Karpas-422 (cell line): ENCODE measurements at regions not wholly inside any gene's neighbourhood (a gene's known extent, or its start where the extent isn't known, plus 50 kb on each side); places are given as distances from the start of the nearest gene placed in this dataset.
A peak's percentile ranks its signal among the peaks of the same experiment; 100 is the strongest.
"Not testable (repeated sequence)": the region's sequence is repeated elsewhere in the genome, so short reads cannot be mapped to it uniquely, and the experiment has no call there.

Experiments
- DNase-seq: peaks from one replicate; pipeline ENCODE4 v3.0.0-alpha.2; 2015
- H2AFZ ChIP-seq: fragments of 200-600 bp; sonication (generic); 2 replicates; pipeline ENCODE4 v1.6.1; 2014; ENCODE audit warnings: antibody characterized with exemption, low read length, mixed read lengths
- H3K27ac ChIP-seq: fragments of 200-600 bp; sonication (generic); 2 replicates; pipeline ENCODE4 v1.5.1; 2014; ENCODE audit warnings: mild to moderate bottlenecking, low read length, moderate library complexity
- H3K27me3 ChIP-seq: fragments of 200-600 bp; sonication (generic); 2 replicates; pipeline ENCODE4 v1.6.1; 2014; ENCODE audit warnings: low read length, mixed read lengths
- H3K36me3 ChIP-seq: fragments of 200-600 bp; sonication (generic); 2 replicates; pipeline ENCODE4 v1.6.1; 2014; ENCODE audit warnings: low read length, mixed read lengths; ENCODE audit not compliant: insufficient read depth
- H3K4me1 ChIP-seq: fragments of 200-600 bp; sonication (generic); 2 replicates; pipeline ENCODE4 v1.6.1; 2014; ENCODE audit warnings: mild to moderate bottlenecking, low read length, mixed read lengths
- H3K4me2 ChIP-seq: fragments of 200-600 bp; sonication (generic); 2 replicates; pipeline ENCODE4 v1.6.1; 2014; ENCODE audit warnings: low read length, low read depth, mild to moderate bottlenecking; ENCODE audit not compliant: poor library complexity, severe bottlenecking
- H3K4me3 ChIP-seq: fragments of 200-600 bp; sonication (generic); 2 replicates; pipeline ENCODE4 v1.5.1; 2014; ENCODE audit warnings: mild to moderate bottlenecking, antibody characterized with exemption, low read length, mixed read lengths
- H3K79me2 ChIP-seq: fragments of 200-600 bp; sonication (generic); 2 replicates; pipeline ENCODE4 v1.6.1; 2014; ENCODE audit warnings: mild to moderate bottlenecking, low read length, mixed read lengths
- H3K9ac ChIP-seq: fragments of 200-600 bp; sonication (generic); 2 replicates; pipeline ENCODE4 v1.6.0; 2014; ENCODE audit warnings: low read length
- H3K9me2 ChIP-seq: fragments of 200-600 bp; sonication (generic), shearing (Covaris generic); replicated peaks from 2 replicates; pipeline ENCODE4 v1.6.0; 2014; ENCODE audit warnings: mild to moderate bottlenecking, low read length, moderate library complexity; ENCODE audit not compliant: insufficient read depth
- H3K9me3 ChIP-seq: fragments of 300-700, 200-600 bp; sonication (generic); 2 replicates; pipeline ENCODE4 v1.6.1; 2014; ENCODE audit warnings: low read length, mixed read lengths
- H4K20me1 ChIP-seq: fragments of 200-600 bp; sonication (generic); 2 replicates; pipeline ENCODE4 v1.6.1; 2014; ENCODE audit warnings: mild to moderate bottlenecking, antibody characterized with exemption, low read length, low read depth; ENCODE audit not compliant: insufficient read depth

- no peaks in the 10 kb centered on the region for H4K20me1 ChIP-seq
- no peak overlapping the region for H2AFZ ChIP-seq
- H3K9me3 ChIP-seq = no peaks in the 10 kb centered on the region
- no peak overlapping the region for H3K9ac ChIP-seq
- H3K9me2 ChIP-seq = no peaks in the 10 kb centered on the region
- H3K36me3 ChIP-seq = no peaks in the 10 kb centered on the region
- peaks cover 4% of the 10 kb centered on the region; the same call in 1 of the 2 replicates for H3K4me1 ChIP-seq
- no peak overlapping the region for H3K4me3 ChIP-seq
- DNase-seq = no peak
- no peak overlapping the region for H3K27ac ChIP-seq
- H3K4me2 ChIP-seq = no peak overlapping the region
- no peaks in the 10 kb centered on the region for H3K27me3 ChIP-seq
- no peaks in the 10 kb centered on the region for H3K79me2 ChIP-seq
Observed at GRCh38 chr7:65471587-65471986, 97.9 kb downstream of the ZNF92 start.

GRCh38 chr7:65475040-65475726 lies 101.5 kb downstream of the ZNF92 start:
- Histone ChIP-seq H3K9me2 (no peaks in the 10 kb centered on the region), H4K20me1 (no peaks in the 10 kb centered on the region), H2AFZ (no peak overlapping the region), H3K9ac (no peak overlapping the region), H3K27ac (no peak overlapping the region), H3K27me3 (no peaks in the 10 kb centered on the region), H3K79me2 (no peaks in the 10 kb centered on the region), H3K4me3 (no peak overlapping the region), H3K4me1 (peaks cover 4% of the 10 kb centered on the region; the same call in 1 of the 2 replicates), H3K36me3 (no peaks in the 10 kb centered on the region), H3K4me2 (no peak overlapping the region), H3K9me3 (no peaks in the 10 kb centered on the region)
- no peak for DNase-seq

GRCh38 chr7:65475734-65476319 lies 102.2 kb downstream of the ZNF92 start:
- no peak for DNase-seq
- Histone ChIP-seq H3K9me2 (no peaks in the 10 kb centered on the region), H3K4me1 (peaks cover 4% of the 10 kb centered on the region; the same call in 1 of the 2 replicates), H3K27ac (no peak overlapping the region), H3K79me2 (no peaks in the 10 kb centered on the region), H3K4me3 (no peak overlapping the region), H3K9ac (no peak overlapping the region), H4K20me1 (no peaks in the 10 kb centered on the region), H3K36me3 (no peaks in the 10 kb centered on the region), H3K27me3 (no peaks in the 10 kb centered on the region), H3K4me2 (no peak overlapping the region), H2AFZ (no peak overlapping the region), H3K9me3 (no peaks in the 10 kb centered on the region)

- no peak overlapping the region for H3K4me3 ChIP-seq
- H2AFZ ChIP-seq = no peak overlapping the region
- DNase-seq = peak; percentile 85
- H3K9me3 ChIP-seq = no peaks in the 10 kb centered on the region
- no peak overlapping the region for H3K4me2 ChIP-seq
- H4K20me1 ChIP-seq = no peaks in the 10 kb centered on the region
- no peaks in the 10 kb centered on the region for H3K9me2 ChIP-seq
- no peak overlapping the region for H3K9ac ChIP-seq
- no peaks in the 10 kb centered on the region for H3K79me2 ChIP-seq
- no peaks in the 10 kb centered on the region for H3K27me3 ChIP-seq
- H3K27ac ChIP-seq = no peak overlapping the region
- no peaks in the 10 kb centered on the region for H3K36me3 ChIP-seq
- H3K4me1 ChIP-seq = no peaks in the 10 kb centered on the region
Observed at GRCh38 chr7:65477326-65477725, 103.7 kb downstream of the ZNF92 start.

GRCh38 chr7:65489260-65489767 lies 115.7 kb downstream of the ZNF92 start:
- H3K4me3 ChIP-seq = no peak overlapping the region
- H3K79me2 ChIP-seq = no peaks in the 10 kb centered on the region
- no peaks in the 10 kb centered on the region for H3K36me3 ChIP-seq
- peaks cover 7% of the 10 kb centered on the region for H3K9me3 ChIP-seq
- H3K27ac ChIP-seq = no peak overlapping the region
- H3K9ac ChIP-seq = no peak overlapping the region
- no peaks in the 10 kb centered on the region for H3K27me3 ChIP-seq
- no peak overlapping the region for H3K4me2 ChIP-seq
- H2AFZ ChIP-seq = no peak overlapping the region
- no peaks in the 10 kb centered on the region for H3K9me2 ChIP-seq
- no peaks in the 10 kb centered on the region for H4K20me1 ChIP-seq
- DNase-seq = no peak
- no peaks in the 10 kb centered on the region for H3K4me1 ChIP-seq

- not testable (repeated sequence) for H3K4me3 ChIP-seq, H3K4me2 ChIP-seq, H3K9me2 ChIP-seq, H3K4me1 ChIP-seq, H3K79me2 ChIP-seq, H3K36me3 ChIP-seq, H3K27ac ChIP-seq, H4K20me1 ChIP-seq, H3K27me3 ChIP-seq, H3K9ac ChIP-seq, H3K9me3 ChIP-seq, DNase-seq, H2AFZ ChIP-seq
Observed at GRCh38 chr7:65496697-65497096, 123.0 kb downstream of the ZNF92 start.

GRCh38 chr7:65503434-65504152 lies 129.9 kb downstream of the ZNF92 start:
- peaks cover 7% of the 10 kb centered on the region; the same call in 1 of the 2 replicates for H3K9me3 ChIP-seq
- no peak overlapping the region for H3K4me2 ChIP-seq
- H3K36me3 ChIP-seq = no peaks in the 10 kb centered on the region
- no peaks in the 10 kb centered on the region for H3K4me1 ChIP-seq
- H3K9me2 ChIP-seq = no peaks in the 10 kb centered on the region
- H3K27me3 ChIP-seq = no peaks in the 10 kb centered on the region
- no peak overlapping the region for H3K9ac ChIP-seq
- H4K20me1 ChIP-seq = no peaks in the 10 kb centered on the region
- DNase-seq = no peak
- H2AFZ ChIP-seq = no peak overlapping the region
- no peak overlapping the region for H3K27ac ChIP-seq
- no peak overlapping the region for H3K4me3 ChIP-seq
- no peaks in the 10 kb centered on the region for H3K79me2 ChIP-seq

GRCh38 chr7:65504504-65505319 lies 131.1 kb downstream of the ZNF92 start:
- not testable (repeated sequence) for H3K79me2 ChIP-seq, H3K4me2 ChIP-seq, H3K9me2 ChIP-seq, H3K9me3 ChIP-seq, H3K4me1 ChIP-seq, DNase-seq, H3K9ac ChIP-seq, H3K27ac ChIP-seq, H4K20me1 ChIP-seq, H2AFZ ChIP-seq, H3K4me3 ChIP-seq, H3K27me3 ChIP-seq, H3K36me3 ChIP-seq
